Muscle of back (tissue), 3 donors: ENCODE measurements at regions not wholly inside any gene's neighbourhood (a gene's known extent, or its start where the extent isn't known, plus 50 kb on each side); places are given as distances from the start of the nearest gene placed in this dataset.

Experiments
- DNase-seq, 3 donors: peaks; one replicate each; pipeline versions ENCODE4 v3.0.0 to v3.0.0-alpha.2; 2013

GRCh38 chr18:8536231-8536630 is 73.0 kb upstream of the RAB12 start:
- no peak for DNase-seq

- DNase-seq = no peak
Measured at GRCh38 chr18:8536922-8537321, 72.3 kb upstream of the RAB12 start.

GRCh38 chr18:8537400-8537799 is 71.8 kb upstream of the RAB12 start:
- DNase-seq = no peak

- no peak for DNase-seq
Measured at GRCh38 chr18:8538935-8539334, 70.3 kb upstream of the RAB12 start.

- DNase-seq = no peak
Measured at GRCh38 chr18:8546677-8547076, 62.6 kb upstream of the RAB12 start.

- DNase-seq = peak in 1 of 3 donors; percentile 31
Measured at GRCh38 chr18:8548186-8548585, 61.1 kb upstream of the RAB12 start.

GRCh38 chr18:8549254-8549757 is 59.9 kb upstream of the RAB12 start:
- no peak for DNase-seq

GRCh38 chr18:8552151-8552550 is 57.1 kb upstream of the RAB12 start:
- no peak for DNase-seq

- no peak for DNase-seq
Measured at GRCh38 chr18:8554354-8554753, 54.9 kb upstream of the RAB12 start.

GRCh38 chr18:8556424-8556823 is 52.8 kb upstream of the RAB12 start:
- DNase-seq = no peak
